Right lobe of liver (tissue), 4 donors: ENCODE measurements at regions not wholly inside any gene's neighbourhood (a gene's known extent, or its start where the extent isn't known, plus 50 kb on each side); places are given as distances from the start of the nearest gene placed in this dataset.

ENCODE experiments used
- CTCF ChIP-seq, 4 donors: fragments of 200-600 bp in 3 of 4; fragments of 450-650 bp in 1 of 4; IDR thresholded peaks; one replicate each; pipeline versions ENCODE4 v1.5.1 to v1.8.0; 2016 to 2022; ENCODE audit warnings: antibody characterized with exemption in 4 of 4, mild to moderate bottlenecking in 2 of 4
- POLR2A ChIP-seq: fragments of 450-650 bp; IDR thresholded peaks from one replicate; pipeline ENCODE4 v1.6.1; 2017; ENCODE audit warnings: antibody characterized with exemption, mild to moderate bottlenecking
- donor health status: DM: no; HTN: no; CAD: no.
- donor health status: DM: no; HTN: no; CAD: no.
- donor health status: DM: no; HTN: yes; CAD: no.

- TF ChIP-seq CTCF (IDR thresholded peaks at IDR 0.05) (no peak), POLR2A (no peak)
These were observed 191.1 kb downstream of the EFHB start for GRCh38 chr3:19742935-19743334.
